GM10266 (cell line): ENCODE measurements at regions not wholly inside any gene's neighbourhood (a gene's known extent, or its start where the extent isn't known, plus 50 kb on each side); places are given as distances from the start of the nearest gene placed in this dataset.

ENCODE experiments used
- DNase-seq: peaks from one replicate; pipeline ENCODE4 v3.0.0; 2012; ENCODE audit errors: extremely low spot score
- TF ChIP-seq, protein P1 (sequence below): IDR thresholded peaks from 2 replicates; pipeline ENCODE4 v1.5.1; 2012; ENCODE audit warnings: mild to moderate bottlenecking, low read depth; ENCODE audit not compliant: control insufficient read depth, insufficient read depth; ENCODE audit errors: missing control alignments

GRCh38 chr1:34360574-34360973, 183.9 kb downstream of the C1orf94 start:
- DNase-seq, result peak; percentile 12
- TF ChIP-seq, protein P1, sequence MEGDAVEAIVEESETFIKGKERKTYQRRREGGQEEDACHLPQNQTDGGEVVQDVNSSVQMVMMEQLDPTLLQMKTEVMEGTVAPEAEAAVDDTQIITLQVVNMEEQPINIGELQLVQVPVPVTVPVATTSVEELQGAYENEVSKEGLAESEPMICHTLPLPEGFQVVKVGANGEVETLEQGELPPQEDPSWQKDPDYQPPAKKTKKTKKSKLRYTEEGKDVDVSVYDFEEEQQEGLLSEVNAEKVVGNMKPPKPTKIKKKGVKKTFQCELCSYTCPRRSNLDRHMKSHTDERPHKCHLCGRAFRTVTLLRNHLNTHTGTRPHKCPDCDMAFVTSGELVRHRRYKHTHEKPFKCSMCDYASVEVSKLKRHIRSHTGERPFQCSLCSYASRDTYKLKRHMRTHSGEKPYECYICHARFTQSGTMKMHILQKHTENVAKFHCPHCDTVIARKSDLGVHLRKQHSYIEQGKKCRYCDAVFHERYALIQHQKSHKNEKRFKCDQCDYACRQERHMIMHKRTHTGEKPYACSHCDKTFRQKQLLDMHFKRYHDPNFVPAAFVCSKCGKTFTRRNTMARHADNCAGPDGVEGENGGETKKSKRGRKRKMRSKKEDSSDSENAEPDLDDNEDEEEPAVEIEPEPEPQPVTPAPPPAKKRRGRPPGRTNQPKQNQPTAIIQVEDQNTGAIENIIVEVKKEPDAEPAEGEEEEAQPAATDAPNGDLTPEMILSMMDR, result no peak

- TF ChIP-seq, protein P1, result no peak
- DNase-seq, result no peak
Measured at GRCh38 chr1:34361121-34361520, 184.4 kb downstream of the C1orf94 start.

DNA sequence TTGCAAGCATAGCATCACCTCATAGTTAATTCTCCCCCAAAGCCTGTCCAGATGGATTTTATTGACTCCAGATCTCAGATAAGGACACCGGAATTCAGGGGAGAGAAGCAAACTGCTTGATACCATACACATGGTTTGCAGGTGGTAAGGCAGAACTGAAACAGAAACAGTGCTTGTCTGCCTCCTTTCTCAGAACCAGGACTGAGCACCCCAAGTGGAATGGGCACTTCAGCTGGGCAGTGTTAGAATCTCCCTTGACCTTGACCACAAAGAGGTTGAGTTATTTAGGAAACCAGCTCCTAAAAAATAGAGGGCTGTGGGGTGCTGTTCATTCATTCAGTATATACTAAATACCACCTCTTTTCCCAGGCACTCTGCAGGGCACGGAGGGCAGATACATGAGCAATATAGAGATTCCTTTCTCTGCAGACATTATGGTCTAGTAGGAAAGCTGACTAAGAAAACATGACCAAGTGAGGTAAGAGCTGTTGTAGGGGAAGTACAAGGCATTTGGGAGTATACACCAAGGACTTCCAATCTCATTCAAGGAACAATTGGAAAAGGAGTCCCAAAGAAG, 185.2 kb downstream of the C1orf94 start:
- TF ChIP-seq, protein P1, result no peak
- DNase-seq, result no peak

DNA sequence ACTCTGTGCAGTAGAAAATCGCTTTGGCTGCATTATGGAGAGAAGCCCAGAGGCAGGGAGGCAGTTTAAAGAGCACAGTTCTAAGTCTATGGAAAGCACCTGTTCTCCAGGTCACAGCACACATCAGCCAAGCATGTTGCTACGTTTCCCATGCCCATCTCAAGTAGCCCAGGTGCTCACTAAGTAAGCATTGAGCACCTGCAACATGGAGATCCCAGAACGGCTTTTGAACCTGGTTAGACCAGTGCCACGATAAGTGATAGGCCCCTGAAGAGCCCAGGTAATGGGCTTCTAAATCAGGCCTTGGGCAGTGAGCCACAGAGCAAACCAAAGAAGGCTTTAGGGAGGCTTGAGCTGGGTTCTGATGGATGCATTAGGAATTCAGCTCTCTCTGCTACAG, 186.2 kb downstream of the C1orf94 start:
- DNase-seq, result no peak
- TF ChIP-seq, protein P1, result no peak

GRCh38 chr1:34363447-34363846, 186.7 kb downstream of the C1orf94 start:
- TF ChIP-seq, protein P1, result no peak

GRCh38 chr1:34363915-34364314, 187.2 kb downstream of the C1orf94 start:
- TF ChIP-seq, protein P1, result no peak
- DNase-seq, result no peak

More at GRCh38 chr1:34363447-34363846, 186.7 kb downstream of the C1orf94 start:
- DNase-seq, result no peak

DNA sequence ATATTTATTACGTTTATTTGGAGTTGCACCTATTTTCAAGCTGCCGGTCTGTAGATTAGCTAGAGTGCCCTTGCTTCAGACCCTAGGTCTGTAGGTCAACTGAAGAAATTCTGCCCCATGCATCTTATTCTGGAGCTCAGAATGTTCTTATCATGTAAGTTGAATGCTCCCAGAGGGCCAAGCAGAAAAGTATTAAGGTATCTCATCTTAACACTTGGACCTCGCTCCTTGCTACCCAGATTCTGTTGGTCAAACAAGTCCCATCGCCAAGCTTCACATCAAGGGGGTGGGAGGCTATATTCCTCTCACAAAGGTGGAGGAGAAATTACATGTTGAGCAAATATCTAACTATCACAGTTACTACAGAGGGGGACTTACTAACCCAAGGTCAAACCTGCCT, 187.7 kb downstream of the C1orf94 start:
- TF ChIP-seq, protein P1, result no peak
- DNase-seq, result no peak
